NB4 (cell line): ENCODE measurements at regions not wholly inside any gene's neighbourhood (a gene's known extent, or its start where the extent isn't known, plus 50 kb on each side); places are given as distances from the start of the nearest gene placed in this dataset.

Experiments used
- CTCF ChIP-seq: IDR thresholded peaks from one replicate; pipeline ENCODE4 v1.5.1; 2012; ENCODE audit warnings: low read depth, low read length
- MAX ChIP-seq: IDR thresholded peaks from 2 replicates; pipeline ENCODE4 v1.6.1; 2011; ENCODE audit warnings: low read depth, low read length
- POLR2A ChIP-seq: IDR thresholded peaks from 2 replicates; pipeline ENCODE4 v1.6.1; 2011; ENCODE audit warnings: mild to moderate bottlenecking; ENCODE audit not compliant: insufficient read length; ENCODE audit errors: extremely low read depth

- TF ChIP-seq POLR2A (no peak), CTCF (no peak), MAX (no peak)
Measured at GRCh38 chr5:96220610-96221390, 212.2 kb downstream of the PCSK1 start.
